Stimulated activated CD4-positive, alpha-beta T cell treated with anti-CD3 and anti-CD28 coated beads, TNF-alpha, amount 100 ng/mL, for 4 hours (primary cell): ENCODE measurements at regions not wholly inside any gene's neighbourhood (a gene's known extent, or its start where the extent isn't known, plus 50 kb on each side); places are given as distances from the start of the nearest gene placed in this dataset.

Source experiments
- DNase-seq, 3 experiments: peaks; one replicate each; pipeline ENCODE4 v3.0.0-alpha.2; 2020; ENCODE audit warnings: low read depth in 3 of 3

DNA sequence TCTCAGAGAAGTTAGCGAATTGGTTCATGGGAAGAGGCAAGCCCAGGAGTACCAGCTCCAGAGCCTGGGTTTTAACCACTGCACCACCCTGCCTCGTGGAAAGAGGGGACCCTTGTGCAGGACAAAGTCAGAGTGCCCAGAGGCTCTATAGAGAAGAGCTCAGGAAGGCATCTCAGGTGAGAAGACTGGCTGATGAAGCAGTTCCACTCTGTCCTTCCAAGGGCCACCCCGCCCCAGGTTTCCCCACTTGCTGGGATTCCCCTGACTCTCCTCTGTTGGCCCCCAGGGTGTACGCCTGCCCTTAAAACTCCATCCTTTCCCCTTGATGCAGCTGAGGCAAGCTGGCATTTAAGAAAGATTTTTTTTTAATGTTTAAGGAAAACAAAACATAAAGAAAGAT, 265.8 kb downstream of the BUD13 start:
- no peak for DNase-seq

DNA sequence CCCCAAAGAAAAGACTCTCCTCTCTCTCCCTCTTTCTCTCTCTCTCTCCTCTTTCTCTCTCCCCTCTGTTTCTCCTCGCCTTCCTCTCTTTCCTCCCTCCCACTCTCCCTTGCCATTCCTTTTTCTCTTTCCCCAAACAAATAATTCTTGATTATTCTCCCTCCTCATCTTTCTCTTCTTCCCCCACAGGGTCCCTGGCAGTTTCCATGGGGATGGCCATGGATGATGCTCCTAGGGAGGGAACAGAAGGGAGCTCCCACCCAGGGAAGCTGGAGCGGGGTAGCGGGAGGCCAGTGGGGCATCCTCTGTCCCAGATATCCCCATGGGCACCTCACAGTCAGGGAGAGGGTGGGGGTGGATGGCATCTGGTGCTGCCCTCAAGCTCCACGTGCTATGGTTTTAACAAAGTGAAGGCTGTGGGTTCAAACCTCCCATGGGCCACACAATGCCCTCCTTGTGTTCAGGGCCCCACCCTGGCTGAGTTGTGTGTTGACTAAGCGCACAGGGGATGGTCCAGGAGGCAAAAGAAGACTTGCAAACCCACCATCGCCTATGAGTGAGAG, 266.4 kb downstream of the BUD13 start:
- DNase-seq, result no peak

DNA sequence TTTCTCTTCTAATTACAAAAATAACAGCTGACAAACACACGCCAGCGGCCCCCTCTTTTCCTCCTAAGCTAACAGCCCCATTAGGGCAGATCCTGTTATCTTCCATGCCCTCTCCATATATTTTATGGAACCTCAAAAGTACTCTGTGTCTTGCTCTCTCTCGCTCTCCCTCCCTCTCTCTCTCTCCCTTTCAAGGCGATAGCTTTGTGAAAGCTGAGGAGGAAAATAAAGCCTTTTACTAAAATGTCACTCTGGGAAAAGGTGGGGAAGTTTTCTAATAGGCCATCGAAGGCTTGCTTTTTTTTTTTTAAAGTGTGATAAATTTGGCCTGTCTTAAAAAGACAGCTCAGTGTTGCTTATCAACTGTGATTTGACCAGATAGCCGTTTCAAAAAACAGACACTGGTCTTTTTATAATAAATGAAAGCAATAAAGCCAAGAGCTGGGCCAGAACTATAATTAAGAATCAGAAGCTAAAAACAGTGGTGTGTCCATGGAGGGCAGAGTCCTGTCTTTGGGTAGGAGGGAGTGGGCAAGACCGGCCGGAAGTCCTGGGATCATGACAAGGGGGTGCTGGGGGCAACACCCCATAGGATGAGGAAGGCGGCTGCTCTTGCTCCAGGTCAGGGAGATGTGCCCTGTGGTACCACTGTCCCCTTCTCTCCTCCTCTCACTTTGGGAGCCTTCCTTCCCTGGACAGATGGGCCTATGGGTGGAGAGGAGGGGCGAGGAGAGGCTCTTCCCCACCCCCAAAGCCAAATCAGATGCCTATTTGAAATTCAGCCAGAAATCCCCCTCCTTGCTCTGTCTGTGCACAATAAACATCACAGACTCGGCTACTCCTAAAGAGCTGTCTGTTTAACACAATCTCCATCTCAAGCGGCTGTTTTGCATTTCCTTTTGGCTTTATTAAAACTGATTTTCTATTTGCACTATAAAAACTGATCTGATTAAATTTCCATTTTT, 267.2 kb downstream of the BUD13 start:
- DNase-seq, result no peak

- no peak for DNase-seq
These were observed 268.1 kb downstream of the BUD13 start for GRCh38 chr11:116504541-116505297.

DNA sequence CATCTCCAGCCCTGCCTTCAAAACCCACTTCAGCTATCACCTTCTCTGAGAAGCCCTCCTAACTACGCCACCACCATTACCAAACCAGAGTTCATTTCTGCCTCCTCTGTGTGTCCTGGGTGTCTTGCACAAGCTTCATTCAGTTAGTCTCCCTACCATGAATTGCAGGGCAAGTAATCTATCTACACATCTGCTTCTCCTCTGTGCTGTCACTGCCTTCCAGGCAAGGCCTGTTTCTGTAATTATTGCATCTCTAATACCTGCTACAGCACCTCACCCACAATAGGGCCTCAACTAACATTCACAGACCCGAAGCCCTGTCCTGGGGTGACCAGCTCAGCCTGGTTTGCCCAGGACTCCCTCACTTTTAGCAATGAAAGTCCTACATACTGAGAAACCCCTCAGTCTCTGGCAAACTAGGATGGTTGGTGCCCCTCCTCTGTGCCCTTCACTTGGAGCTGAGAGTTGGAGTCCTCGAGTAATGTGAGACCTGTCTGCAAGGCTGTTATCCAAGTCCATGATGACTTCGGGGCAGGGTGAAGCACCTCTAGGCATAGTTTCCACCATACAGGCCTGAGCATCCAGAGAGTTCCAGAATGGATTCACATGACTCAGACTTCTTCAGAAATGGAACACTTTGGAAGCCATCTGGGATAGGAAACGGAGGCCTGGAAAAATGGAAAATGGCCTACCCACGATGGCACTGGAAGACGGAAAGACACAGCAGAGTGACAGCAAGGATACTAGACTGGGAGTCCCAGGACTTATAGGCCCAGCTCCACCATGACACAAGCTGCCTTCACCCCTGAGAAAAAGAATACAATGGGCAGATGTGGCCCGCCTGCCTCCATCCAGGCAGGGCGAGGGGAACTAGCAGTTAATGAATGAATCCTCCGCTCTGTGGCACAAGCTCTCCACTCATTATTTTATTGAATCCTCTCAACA, 269.3 kb downstream of the BUD13 start:
- DNase-seq, result no peak

GRCh38 chr11:116502641-116503061, 270.1 kb downstream of the BUD13 start:
- DNase-seq, result no peak

- DNase-seq, result no peak
These were observed 271.1 kb downstream of the BUD13 start for GRCh38 chr11:116501728-116502127.

GRCh38 chr11:116500947-116501602, 271.7 kb downstream of the BUD13 start:
- no peak for DNase-seq

GRCh38 chr11:116500026-116500946, 272.5 kb downstream of the BUD13 start:
- DNase-seq, result no peak

DNA sequence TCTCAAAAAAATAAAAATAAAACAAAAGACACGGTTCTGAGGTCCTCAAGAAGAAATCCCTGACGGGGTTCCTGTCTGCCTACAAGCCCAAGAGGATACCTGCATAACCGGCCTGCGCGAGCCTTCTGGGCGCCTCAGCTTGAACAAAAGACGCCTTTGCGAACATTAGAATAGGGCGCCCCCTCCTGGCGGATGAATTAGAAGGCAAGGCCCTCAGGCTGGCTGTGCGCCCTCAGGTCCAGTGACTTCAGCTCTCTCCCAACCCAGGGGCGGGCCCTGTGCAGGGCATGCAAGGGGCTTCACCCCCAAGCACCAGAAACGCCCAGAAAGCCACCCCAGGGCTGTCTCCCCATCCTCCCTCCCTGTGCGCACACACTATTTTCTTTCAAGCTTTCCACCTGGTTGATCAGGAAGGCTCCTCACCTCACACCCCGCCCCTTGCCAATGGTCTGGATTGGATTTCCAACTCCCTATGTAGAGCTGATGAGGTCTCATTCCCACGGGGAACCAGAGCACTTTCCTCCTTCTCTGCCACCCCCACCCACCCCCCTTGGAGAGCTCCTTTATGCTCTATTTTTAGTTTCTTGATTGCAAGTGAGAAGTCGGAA, 273.3 kb downstream of the BUD13 start:
- no peak for DNase-seq

DNA sequence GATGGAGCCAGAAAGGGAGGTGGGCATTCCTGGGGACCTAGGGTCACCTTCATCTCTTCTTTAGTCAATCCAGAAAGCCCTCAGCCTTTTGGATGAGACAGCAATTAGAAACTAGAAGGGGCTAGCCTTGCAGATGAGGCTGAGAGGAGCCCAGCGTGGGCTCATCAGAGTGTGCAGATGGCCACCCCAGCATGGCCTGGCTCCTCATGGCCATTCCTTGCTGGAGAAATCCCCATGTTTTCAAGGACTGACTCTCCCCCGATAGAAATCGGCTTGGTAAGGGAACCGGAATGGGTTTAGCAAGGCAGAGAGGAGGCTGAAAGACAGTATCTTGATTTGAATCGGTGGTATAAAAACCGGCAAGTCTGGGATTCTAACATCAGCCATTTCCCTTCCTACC, 274.6 kb downstream of the BUD13 start:
- DNase-seq, result no peak

- no peak for DNase-seq
These were observed 280.2 kb downstream of the BUD13 start for GRCh38 chr11:116492600-116492999.

GRCh38 chr11:116488836-116489389, 283.9 kb downstream of the BUD13 start:
- DNase-seq, result no peak

DNA sequence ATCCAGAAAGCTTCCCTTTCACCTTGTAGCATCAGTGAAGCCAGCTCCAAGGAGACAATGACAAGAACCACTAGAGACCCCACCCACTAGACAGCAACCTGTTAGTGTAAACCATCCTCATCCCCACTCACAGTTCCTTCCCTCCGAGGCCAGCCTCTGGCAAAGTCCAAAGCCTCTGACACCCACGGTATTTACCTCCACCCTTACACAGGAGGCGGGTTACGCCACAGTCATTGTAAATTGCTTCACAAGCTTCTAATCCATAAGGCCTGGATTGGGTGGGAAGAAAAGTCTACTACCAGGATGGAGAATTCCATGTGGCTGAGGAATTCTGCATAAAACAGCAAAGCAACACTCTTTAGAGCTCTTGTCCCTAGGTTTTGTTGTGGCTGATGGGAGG, 287.4 kb downstream of the BUD13 start:
- DNase-seq, result no peak

- DNase-seq, result no peak
These were observed 290.1 kb downstream of the BUD13 start for GRCh38 chr11:116482716-116483115.

DNA sequence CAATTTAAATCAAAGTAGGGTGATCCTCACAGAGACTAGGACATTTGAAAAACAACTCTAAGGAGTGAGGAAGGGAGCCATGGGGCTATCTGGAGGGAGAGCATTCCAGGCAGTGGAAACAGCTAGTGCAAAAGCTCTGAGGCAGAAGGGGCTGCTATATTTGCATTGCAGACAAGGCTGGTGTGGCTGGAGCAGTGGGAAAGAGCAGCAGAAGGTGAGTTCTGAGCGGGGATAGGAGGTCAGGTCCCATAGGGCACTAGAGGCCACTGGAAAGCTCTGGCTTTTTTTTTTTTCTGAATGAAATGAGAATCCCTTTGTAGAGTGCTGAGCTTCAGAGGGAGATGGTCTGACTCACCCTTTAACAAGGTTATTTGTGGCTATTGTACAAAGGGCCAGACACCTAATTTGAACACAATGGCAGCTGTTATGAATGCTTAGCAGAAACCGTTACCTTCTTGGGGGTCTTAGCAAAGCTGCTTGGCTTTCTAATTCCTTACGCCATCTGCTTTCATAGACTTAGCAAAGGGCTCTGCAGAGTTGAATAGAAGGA, 291.6 kb downstream of the BUD13 start:
- no peak for DNase-seq

GRCh38 chr11:116478669-116479668, 293.8 kb downstream of the BUD13 start:
- no peak for DNase-seq
